Suprapubic skin (tissue), 4 donors: ENCODE measurements at regions not wholly inside any gene's neighbourhood (a gene's known extent, or its start where the extent isn't known, plus 50 kb on each side); places are given as distances from the start of the nearest gene placed in this dataset.

Experiments used
- CTCF ChIP-seq, 2 donors: fragments of 200-600 bp in 1 of 2; fragments of 450-650 bp in 1 of 2; sonication (generic) in 1 of 2; IDR thresholded peaks; one replicate each; pipeline ENCODE4 v1.5.1; 2016 to 2019; ENCODE audit warnings: antibody characterized with exemption in 2 of 2, mild to moderate bottlenecking in 1 of 2, moderate library complexity in 1 of 2
- EP300 ChIP-seq: sonication (generic); formaldehyde crosslinking; IDR thresholded peaks from one replicate; pipeline ENCODE4 v1.6.1; 2017; ENCODE audit warnings: antibody characterized with exemption
- POLR2A ChIP-seq, 2 donors: fragments of 450-650 bp; IDR thresholded peaks; one replicate each; pipeline ENCODE4 v1.6.1; 2017; ENCODE audit warnings: antibody characterized with exemption in 2 of 2, mild to moderate bottlenecking in 2 of 2, moderate library complexity in 2 of 2
- POLR2AphosphoS5 ChIP-seq, 3 donors: sonication (generic); formaldehyde crosslinking; IDR thresholded peaks; one replicate each; pipeline ENCODE4 v1.6.1; 2017; ENCODE audit warnings: antibody characterized with exemption in 3 of 3

- TF ChIP-seq CTCF (IDR thresholded peaks at IDR 0.05) (no peak), POLR2A (IDR thresholded peaks at IDR 0.05) (no peak), EP300 (no peak), POLR2AphosphoS5 (IDR thresholded peaks at IDR 0.05) (no peak)
Observed at GRCh38 chr1:30520476-30520875, 202.9 kb downstream of the MATN1 start.
